HL-60 (cell line): ENCODE measurements at regions not wholly inside any gene's neighbourhood (a gene's known extent, or its start where the extent isn't known, plus 50 kb on each side); places are given as distances from the start of the nearest gene placed in this dataset.

Experiments used
- DNase-seq, 2 experiments: peaks; one replicate each; pipeline ENCODE4 v3.0.0-alpha.2; 2010 to 2020; ENCODE audit warnings: low read depth in 1 of 2, low spot score in 1 of 2
- H3K27ac ChIP-seq: fragments of 250-450 bp; sonication (Bioruptor Pico); replicated peaks from 2 replicates; pipeline ENCODE4 v1.5.1; 2020; ENCODE audit warnings: mild to moderate bottlenecking, moderate library complexity
- H3K27me3 ChIP-seq: fragments of 250-450 bp; sonication (Bioruptor Pico); 2 replicates; pipeline ENCODE4 v1.5.1; 2021; ENCODE audit warnings: mild to moderate bottlenecking, moderate library complexity; ENCODE audit not compliant: insufficient read depth, poor library complexity, severe bottlenecking
- H3K4me3 ChIP-seq: replicated peaks from 2 replicates; pipeline ENCODE4 v1.5.1; 2011; ENCODE audit warnings: mild to moderate bottlenecking, control low read depth, low read length; ENCODE audit not compliant: insufficient read depth
- CTCF ChIP-seq: IDR thresholded peaks from one replicate; pipeline ENCODE4 v1.5.1; 2011; ENCODE audit warnings: low read length, control low read depth, inconsistent platforms; ENCODE audit not compliant: insufficient read depth
- GABPA ChIP-seq: IDR thresholded peaks from 2 replicates; pipeline ENCODE4 v1.6.1; 2012; ENCODE audit warnings: low read depth
- POLR2AphosphoS5 ChIP-seq: IDR thresholded peaks from 2 replicates; pipeline ENCODE4 v1.6.1; 2012; ENCODE audit warnings: low read depth
- REST ChIP-seq: IDR thresholded peaks from 2 replicates; pipeline ENCODE4 v1.6.1; 2012; ENCODE audit warnings: low read depth; ENCODE audit not compliant: insufficient replicate concordance
- SPI1 ChIP-seq: IDR thresholded peaks from 2 replicates; pipeline ENCODE4 v1.6.1; 2012; ENCODE audit warnings: low read depth, mild to moderate bottlenecking, borderline replicate concordance

- Histone ChIP-seq H3K27me3 (no peaks in the 10 kb centered on the region), H3K27ac (no peak overlapping the region), H3K4me3 (no peak overlapping the region)
- no peak for DNase-seq
- TF ChIP-seq CTCF, result no peak
- TF ChIP-seq REST, result no peak
- TF ChIP-seq SPI1, result no peak
- TF ChIP-seq POLR2AphosphoS5, result no peak
- no peak for TF ChIP-seq GABPA
Measured at GRCh38 chrX:2618516-2618915, 72.6 kb upstream of the CD99 start.

GRCh38 chrX:2614911-2615310 lies 76.2 kb upstream of the CD99 start:
- no peak overlapping the region for H3K4me3 ChIP-seq
- H3K27ac ChIP-seq, result peak overlapping the region; percentile 43
- no peaks in the 10 kb centered on the region for H3K27me3 ChIP-seq
- DNase-seq, result peak in 1 of 2 experiments; percentile 78
- TF ChIP-seq REST, result no peak
- TF ChIP-seq SPI1, result peak; percentile 6; the same call in 1 of the 2 replicates
- no peak for TF ChIP-seq GABPA
- no peak for TF ChIP-seq CTCF
- TF ChIP-seq POLR2AphosphoS5, result no peak

GRCh38 chrX:2610246-2611170 lies 80.6 kb upstream of the CD99 start:
- Histone ChIP-seq H3K27ac (no peak overlapping the region), H3K27me3 (no peaks in the 10 kb centered on the region), H3K4me3 (peak overlapping the region; percentile 67)
- TF ChIP-seq SPI1 (no peak), CTCF (no peak), GABPA (no peak), POLR2AphosphoS5 (no peak), REST (no peak)
- DNase-seq, result peak in 1 of 2 experiments; percentile 7
